Endothelial cell of umbilical vein (primary cell): ENCODE measurements at regions not wholly inside any gene's neighbourhood (a gene's known extent, or its start where the extent isn't known, plus 50 kb on each side); places are given as distances from the start of the nearest gene placed in this dataset.

Experiments used
- EZH2 ChIP-seq: IDR thresholded peaks from 2 replicates; pipeline ENCODE4 v1.6.1; 2012; ENCODE audit warnings: borderline replicate concordance, low read depth, mild to moderate bottlenecking, moderate library complexity, low read length, inconsistent platforms; ENCODE audit not compliant: severe bottlenecking
- POLR2AphosphoS5 ChIP-seq: IDR thresholded peaks from 2 replicates; pipeline ENCODE4 v1.6.1; 2012; ENCODE audit warnings: low read depth, mild to moderate bottlenecking, control low read depth, low read length, moderate library complexity; ENCODE audit not compliant: insufficient read depth
- TF ChIP-seq, protein P1 (sequence below), 2 donors: IDR thresholded peaks; 1 replicate in 1 of 2; 2 replicates in 1 of 2; pipeline ENCODE4 v1.5.1; 2011; ENCODE audit warnings: low read length in 2 of 2, mild to moderate bottlenecking in 2 of 2, moderate library complexity in 2 of 2, control low read depth in 1 of 2, inconsistent platforms in 1 of 2, low read depth in 1 of 2; ENCODE audit not compliant: insufficient read depth in 1 of 2; ENCODE audit errors: extremely low read depth in 1 of 2

DNA sequence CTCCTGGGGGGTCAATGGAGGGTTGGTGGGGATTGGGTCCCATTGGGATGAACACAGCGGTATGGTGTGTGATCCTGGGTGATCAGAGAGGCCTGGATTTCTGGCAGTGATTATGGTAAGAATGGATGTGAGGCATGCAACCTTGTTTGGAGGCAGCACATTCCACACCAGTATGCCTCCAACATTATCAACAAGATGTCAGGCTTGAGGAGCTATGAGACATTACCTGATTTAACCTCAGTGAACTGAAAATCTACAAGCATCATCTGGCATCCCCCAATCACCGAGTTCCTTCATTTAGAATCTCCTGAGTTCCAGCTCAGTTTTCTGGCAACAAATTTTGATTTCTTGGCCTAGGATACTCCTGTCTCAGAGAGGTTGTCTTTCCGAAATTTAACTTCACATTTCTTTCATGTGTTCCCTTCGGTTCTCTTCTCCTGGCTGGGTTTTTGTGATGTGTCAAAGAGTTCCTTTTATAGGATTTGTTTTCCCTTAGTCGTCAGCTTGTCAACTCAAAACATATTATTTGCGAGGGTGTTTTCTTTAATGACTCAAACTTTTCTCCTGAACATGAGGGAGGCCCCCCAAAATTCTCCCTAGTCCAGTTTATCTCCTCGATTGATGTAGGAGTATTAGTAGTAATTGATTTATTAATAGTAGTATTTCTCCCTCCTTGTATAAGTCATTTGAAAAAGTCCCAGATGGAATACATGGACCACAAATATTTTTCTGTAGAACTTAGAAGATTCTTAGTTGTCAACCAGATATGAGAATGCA is 56.0 kb upstream of the FLT1 start:
- TF ChIP-seq, protein P1, sequence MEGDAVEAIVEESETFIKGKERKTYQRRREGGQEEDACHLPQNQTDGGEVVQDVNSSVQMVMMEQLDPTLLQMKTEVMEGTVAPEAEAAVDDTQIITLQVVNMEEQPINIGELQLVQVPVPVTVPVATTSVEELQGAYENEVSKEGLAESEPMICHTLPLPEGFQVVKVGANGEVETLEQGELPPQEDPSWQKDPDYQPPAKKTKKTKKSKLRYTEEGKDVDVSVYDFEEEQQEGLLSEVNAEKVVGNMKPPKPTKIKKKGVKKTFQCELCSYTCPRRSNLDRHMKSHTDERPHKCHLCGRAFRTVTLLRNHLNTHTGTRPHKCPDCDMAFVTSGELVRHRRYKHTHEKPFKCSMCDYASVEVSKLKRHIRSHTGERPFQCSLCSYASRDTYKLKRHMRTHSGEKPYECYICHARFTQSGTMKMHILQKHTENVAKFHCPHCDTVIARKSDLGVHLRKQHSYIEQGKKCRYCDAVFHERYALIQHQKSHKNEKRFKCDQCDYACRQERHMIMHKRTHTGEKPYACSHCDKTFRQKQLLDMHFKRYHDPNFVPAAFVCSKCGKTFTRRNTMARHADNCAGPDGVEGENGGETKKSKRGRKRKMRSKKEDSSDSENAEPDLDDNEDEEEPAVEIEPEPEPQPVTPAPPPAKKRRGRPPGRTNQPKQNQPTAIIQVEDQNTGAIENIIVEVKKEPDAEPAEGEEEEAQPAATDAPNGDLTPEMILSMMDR (IDR thresholded peaks at IDR 0.05; ENCODE audit: extremely low read depth in 1 of 2, insufficient read depth in 1 of 2, low read depth in 1 of 2, low read length in 2 of 2): no peak
- TF ChIP-seq POLR2AphosphoS5 (no peak), EZH2 (no peak)
